ENCODE measurements at regions not wholly inside any gene's neighbourhood (a gene's known extent, or its start where the extent isn't known, plus 50 kb on each side); places are given as distances from the start of the nearest gene placed in this dataset.

DNA sequence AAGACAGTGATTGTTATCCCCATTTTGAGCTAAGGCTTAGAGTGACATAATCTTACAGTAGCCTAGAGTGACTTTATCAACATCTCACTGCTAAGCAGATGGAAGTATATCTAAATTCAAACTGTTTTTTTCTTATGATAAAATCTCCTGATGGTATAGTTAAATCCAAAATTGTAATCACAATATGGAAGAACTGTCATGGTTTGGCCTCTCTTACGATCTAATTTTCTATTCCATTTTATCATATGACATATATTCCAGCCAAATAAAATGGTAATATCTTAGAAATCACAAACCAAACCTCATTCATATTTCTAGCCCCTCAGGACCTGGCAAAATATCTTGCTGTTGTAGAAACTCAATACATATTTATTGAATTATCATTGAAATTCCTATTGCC, 864.7 kb downstream of the SLC6A15 start:
- H2AK5ac ChIP-seq (ENCODE audit: low read depth, low read length) = no peak overlapping the region
- H3K27ac ChIP-seq (ENCODE audit: insufficient read depth, low read length) = no peak overlapping the region
- in situ Hi-C loops (cut with MboI; ENCODE audit: low sequenced_read_pairs) = no loop called here
- no CpG with 5 or more reads among the region's 1 CpG for WGBS, 2 experiments (ENCODE audit: extremely low coverage in 2 of 2, insufficient read length in 1 of 2)
- H2BK5ac ChIP-seq (ENCODE audit: low read depth, low read length, poor library complexity, severe bottlenecking) = no peak overlapping the region
- ATAC-seq (ENCODE audit: low read depth) (no peak), DNase-seq (no peak)
- H3K23ac ChIP-seq (ENCODE audit: low read depth, low read length) = no peak overlapping the region
- no TSS peak for BruUV-seq (replicated peaks)
- CTCF ChIA-PET = no interaction called here
- H2AFZ ChIP-seq (replicated peaks; ENCODE audit: low read length, poor library complexity) = no peak overlapping the region
- H4K91ac ChIP-seq (ENCODE audit: insufficient read depth, low read depth, low read length) = no peak overlapping the region
- H4K8ac ChIP-seq (ENCODE audit: low read depth in 2 of 2, low read length in 2 of 2) = no peak overlapping the region
- H3K4me2 ChIP-seq (ENCODE audit: low read depth, low read length) = no peak overlapping the region
- H3K9me3 ChIP-seq (ENCODE audit: control insufficient read depth, insufficient read depth, low read length) = no peaks in the 10 kb centered on the region
- no peak overlapping the region for H3K14ac ChIP-seq (replicated peaks; ENCODE audit: low read depth, low read length)
- H3K4me1 ChIP-seq (ENCODE audit: control insufficient read depth, insufficient read depth, low read length) = no peaks in the 10 kb centered on the region
- no peak overlapping the region for H3K4ac ChIP-seq (ENCODE audit: low read depth, low read length)
- H3K9ac ChIP-seq (ENCODE audit: low read depth, low read length) = no peak overlapping the region
- no peak for TF ChIP-seq CEBPB (IDR thresholded peaks at IDR 0.05; ENCODE audit: low read depth, low read length)
- no peak overlapping the region for H2AK9ac ChIP-seq (replicated peaks; ENCODE audit: low read depth, low read length, poor library complexity)
- POLR2A ChIA-PET (ENCODE audit: unreplicated experiment) = no interaction called here
- intact Hi-C loops (cut with micrococcal nuclease) = no loop called here
- no peak overlapping the region for H3K4me3 ChIP-seq (ENCODE audit: insufficient read depth, low read depth, low read length)
- no peaks in the 10 kb centered on the region for H4K20me1 ChIP-seq (ENCODE audit: insufficient read depth, low read length)
- no peak overlapping the region for H2BK20ac ChIP-seq (ENCODE audit: low read depth, low read length)
- H3K27me3 ChIP-seq (ENCODE audit: control insufficient read depth, insufficient read depth, low read length) = no peaks in the 10 kb centered on the region
- no peaks in the 10 kb centered on the region for H3K79me1 ChIP-seq (ENCODE audit: low read depth in 1 of 2, low read length in 2 of 2)
- H3K56ac ChIP-seq (ENCODE audit: extremely low read depth, insufficient read depth, low read length) = no peak overlapping the region
- no peak overlapping the region for H2BK15ac ChIP-seq (ENCODE audit: low read depth, low read length)
- H3K36me3 ChIP-seq (ENCODE audit: control insufficient read depth, insufficient read depth, low read length) = no peaks in the 10 kb centered on the region
- H3K18ac ChIP-seq (ENCODE audit: low read depth, low read length) = no peak overlapping the region
- H4K5ac ChIP-seq (ENCODE audit: low read depth, low read length) = no peak overlapping the region
- dilution Hi-C loops (cut with HindIII; ENCODE audit: low sequenced_read_pairs, unreplicated experiment) = no loop called here
- H3K9me1 ChIP-seq (ENCODE audit: insufficient read depth, low read length) = no peaks in the 10 kb centered on the region
- no peak overlapping the region for H2BK120ac ChIP-seq (ENCODE audit: low read depth, low read length)

Measured in IMR-90 (cell line).